Activated CD8-positive, alpha-beta memory T cell treated with anti-CD3 and anti-CD28 coated beads for 4 hours (primary cell): ENCODE measurements at regions not wholly inside any gene's neighbourhood (a gene's known extent, or its start where the extent isn't known, plus 50 kb on each side); places are given as distances from the start of the nearest gene placed in this dataset.
A peak's percentile ranks its signal among the peaks of the same experiment; 100 is the strongest.

Experiments used
- DNase-seq, 2 donors: peaks; one replicate each; pipeline ENCODE4 v3.0.0-alpha.2; 2020; ENCODE audit warnings: low read depth in 2 of 2

- DNase-seq, result no peak
Measured at GRCh38 chr5:8393240-8393639, 524.3 kb downstream of the MTRR start.

GRCh38 chr5:8394965-8395364 is 526.0 kb downstream of the MTRR start:
- DNase-seq, result no peak

- no peak for DNase-seq
Measured at GRCh38 chr5:8396246-8396645, 527.3 kb downstream of the MTRR start.

DNA sequence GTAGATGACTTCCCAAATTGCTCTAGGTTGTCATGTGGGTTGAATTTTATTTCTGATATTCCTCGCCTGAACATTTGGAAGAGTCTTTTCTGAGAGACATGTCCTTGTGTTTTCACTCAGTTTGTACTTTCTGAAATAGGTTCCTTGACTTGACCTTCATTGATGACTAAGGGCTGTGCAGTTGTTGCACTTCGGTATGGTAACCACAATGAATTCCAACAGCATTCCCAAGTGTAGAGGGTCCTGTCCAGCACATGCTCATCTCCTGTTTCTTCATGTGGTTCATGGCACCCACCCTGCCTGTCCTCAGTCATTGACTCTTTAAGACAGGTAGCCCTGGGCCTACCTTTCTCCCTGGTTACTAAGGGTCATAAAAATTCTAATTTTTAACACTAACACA is 527.8 kb downstream of the MTRR start:
- no peak for DNase-seq

DNA sequence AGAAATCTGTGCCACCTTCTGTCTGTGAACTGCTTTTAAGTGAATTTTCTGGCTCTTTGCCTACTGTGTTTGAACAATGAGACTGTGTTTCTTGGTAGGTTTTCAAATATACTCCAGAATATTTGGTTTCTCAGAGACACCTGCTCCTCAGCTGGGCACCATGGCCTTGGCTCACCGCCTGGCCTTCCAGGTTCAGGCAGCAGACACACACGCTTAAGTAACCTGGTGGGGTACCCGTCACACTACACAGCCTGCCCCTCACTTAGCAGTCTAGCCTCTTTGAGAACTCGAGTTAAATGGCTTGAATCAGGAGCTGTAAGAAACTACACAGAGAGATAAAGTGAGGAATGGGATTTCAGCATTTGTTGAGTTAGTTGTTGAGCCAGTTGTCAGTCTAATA is 530.5 kb downstream of the MTRR start:
- DNase-seq, result no peak

DNA sequence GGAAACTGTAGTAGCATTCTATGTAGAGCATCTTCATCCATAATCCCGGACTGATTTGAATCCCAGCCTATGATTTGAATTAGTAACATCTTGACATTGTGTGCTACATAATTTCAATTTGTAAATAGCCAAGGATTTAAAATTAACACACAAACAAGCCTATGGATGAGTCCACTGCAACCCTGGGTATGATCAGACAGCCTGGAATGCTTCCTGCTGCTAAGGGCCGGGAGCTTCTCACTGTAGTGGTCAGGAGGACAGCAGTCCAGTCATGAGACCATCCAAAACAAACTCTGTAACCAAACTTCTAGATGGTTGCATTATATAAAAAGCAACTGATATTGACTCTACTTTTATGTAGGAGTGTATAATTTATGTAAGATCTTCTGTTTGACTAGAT is 539.3 kb downstream of the MTRR start:
- DNase-seq, result no peak

DNA sequence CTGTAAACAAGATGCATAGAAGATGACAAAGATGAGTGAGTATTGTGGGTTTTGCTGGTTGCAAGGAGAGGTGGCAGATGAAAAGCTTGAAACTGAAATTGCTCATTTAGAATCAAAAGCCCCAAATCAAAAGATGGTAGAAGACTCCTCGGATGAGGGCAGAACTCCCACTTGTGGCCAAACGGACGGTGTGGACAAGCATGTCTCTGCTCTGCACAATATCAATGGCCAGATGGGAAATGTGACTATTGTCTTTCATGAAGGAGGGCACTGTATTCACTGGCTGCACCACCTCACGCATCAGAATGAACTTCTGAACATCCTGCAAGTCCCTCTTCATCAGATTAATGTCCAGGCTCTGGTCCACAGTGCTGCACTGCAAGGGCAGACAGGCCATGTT is 541.7 kb downstream of the MTRR start:
- DNase-seq, result no peak

GRCh38 chr5:8413975-8414374 is 545.0 kb downstream of the MTRR start:
- DNase-seq, result no peak

DNA sequence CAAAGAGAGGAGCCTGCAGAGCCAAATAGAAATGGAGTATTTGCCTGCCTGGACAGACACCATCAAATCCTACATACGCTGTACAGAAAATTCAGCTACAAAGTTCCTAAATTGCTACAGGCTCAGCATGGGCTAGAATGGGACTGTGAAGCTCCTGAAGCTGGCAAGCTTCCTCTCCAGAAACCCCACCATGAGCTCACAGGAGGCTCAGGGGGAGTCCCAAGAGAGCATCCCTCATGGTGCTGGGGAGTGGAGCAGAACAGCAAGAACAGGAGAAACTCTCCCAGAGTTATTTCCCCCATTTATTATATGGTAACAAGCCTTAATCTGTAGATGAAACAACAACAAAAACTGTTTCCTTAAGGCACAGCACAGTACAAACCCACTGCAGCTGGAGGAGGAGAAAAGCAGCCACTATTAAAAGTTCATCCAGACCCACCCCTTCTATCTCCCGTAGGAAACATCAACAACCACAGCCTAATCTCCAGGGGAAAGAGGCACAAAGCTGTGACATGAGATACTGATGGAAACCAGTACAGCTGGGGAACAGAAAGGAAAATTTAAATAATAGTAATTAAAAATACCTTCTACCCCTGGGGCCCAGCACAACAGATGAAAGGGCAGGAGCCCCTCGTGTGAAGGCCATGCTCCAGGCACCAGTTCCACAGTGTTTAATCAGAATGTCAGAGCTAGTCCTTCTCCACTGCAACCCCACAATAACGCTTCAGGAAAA is 548.5 kb downstream of the MTRR start:
- no peak for DNase-seq

DNA sequence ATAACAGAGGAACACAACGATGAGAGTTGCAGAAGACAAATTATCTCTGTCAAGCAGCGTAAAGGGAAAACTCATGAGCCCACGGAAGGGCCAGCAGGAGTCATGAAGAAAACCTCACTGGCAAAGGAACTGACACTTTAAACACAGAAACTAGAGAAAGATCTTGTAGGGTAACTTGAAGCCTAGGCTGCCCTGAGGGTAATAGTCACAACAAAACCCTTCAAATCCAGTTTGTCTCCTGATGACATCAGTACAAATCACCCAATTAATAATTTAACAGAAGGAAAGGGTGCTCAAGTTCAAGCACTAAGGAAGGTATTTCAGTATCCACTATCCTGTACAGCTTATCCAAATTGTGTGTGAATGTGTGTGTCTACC is 549.1 kb downstream of the MTRR start:
- no peak for DNase-seq

GRCh38 chr5:8429778-8430758 is 561.1 kb downstream of the MTRR start:
- no peak for DNase-seq

DNA sequence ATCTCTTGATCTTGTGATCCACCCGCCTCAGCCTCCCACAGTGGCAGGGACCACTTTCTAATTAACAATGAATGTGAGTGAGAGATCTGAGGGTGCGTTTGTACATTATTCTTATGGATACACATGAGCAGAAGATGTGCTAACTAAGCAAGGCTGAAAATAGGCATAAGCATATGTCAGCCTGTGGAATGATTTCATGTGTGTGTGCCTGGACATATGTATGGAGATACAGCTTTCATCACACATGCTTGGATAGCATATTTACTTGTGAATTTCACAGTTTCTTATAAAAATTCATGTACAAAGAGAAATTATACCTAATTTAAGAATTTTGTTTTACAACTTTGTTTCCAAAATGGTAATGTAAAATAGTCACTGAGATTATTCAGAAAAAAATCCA is 565.6 kb downstream of the MTRR start:
- DNase-seq, result no peak

- no peak for DNase-seq
Measured at GRCh38 chr5:8436924-8437323, 568.0 kb downstream of the MTRR start.

DNA sequence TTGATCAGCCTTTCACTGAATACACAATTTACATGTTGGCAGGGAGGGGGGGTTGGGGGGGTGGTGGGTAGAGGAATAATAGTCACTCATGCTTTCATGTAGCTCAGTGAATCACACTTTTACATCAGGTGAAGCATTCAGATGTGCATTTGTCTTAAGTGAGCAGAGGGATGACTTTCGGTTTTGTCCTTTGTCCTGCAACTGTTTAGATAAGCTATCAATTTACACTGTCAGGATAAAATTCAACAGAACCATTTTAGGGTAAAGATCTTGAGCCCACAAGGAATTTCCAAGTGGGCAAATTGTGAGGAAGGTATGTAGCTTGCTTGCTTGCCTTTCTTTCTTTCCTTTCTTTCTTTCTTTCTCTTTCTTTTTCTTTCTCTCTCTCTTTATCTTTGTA is 576.2 kb downstream of the MTRR start:
- no peak for DNase-seq

DNA sequence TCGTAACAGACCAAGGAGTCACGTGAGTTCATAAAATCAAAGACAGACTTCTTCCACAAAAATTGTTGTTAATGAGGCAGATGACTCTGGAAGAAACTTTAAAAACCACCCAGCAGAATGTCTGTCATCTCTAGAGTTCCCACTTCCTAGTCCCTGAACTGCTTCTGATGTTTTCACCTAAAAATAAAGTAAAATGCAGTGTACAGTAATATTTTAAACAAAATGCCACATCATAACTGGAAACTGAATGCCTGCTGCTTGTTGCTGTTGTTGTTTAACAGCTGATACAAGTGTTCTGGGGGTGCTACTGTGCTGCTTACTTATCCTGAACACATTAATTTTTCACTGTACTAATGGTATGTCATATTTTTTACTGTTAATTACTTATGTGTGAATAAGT is 577.2 kb downstream of the MTRR start:
- no peak for DNase-seq

DNA sequence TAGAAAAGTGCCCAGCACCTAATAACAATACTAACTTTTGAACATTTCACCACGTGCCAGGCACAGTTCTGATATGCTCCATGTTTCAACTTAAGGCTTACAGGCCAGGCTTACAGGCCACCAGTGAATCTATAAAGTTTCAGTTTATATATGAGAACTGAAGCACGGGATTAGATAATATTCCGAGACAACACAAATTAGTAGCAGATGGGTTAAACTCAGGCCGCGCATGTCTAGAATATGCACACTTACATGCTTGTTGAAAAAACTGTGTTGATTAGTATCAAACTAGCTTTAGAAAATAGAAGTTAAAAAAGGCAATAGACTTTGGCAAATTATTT is 587.9 kb downstream of the MTRR start:
- DNase-seq, result no peak

- peak; percentile 57 to 76 for DNase-seq
Measured at GRCh38 chr5:8457187-8458037, 588.5 kb downstream of the MTRR start.

GRCh38 chr5:8458038-8458383 is 589.1 kb downstream of the MTRR start:
- no peak for DNase-seq

- no peak for DNase-seq
Measured at GRCh38 chr5:8461543-8461942, 592.6 kb downstream of the MTRR start.

DNA sequence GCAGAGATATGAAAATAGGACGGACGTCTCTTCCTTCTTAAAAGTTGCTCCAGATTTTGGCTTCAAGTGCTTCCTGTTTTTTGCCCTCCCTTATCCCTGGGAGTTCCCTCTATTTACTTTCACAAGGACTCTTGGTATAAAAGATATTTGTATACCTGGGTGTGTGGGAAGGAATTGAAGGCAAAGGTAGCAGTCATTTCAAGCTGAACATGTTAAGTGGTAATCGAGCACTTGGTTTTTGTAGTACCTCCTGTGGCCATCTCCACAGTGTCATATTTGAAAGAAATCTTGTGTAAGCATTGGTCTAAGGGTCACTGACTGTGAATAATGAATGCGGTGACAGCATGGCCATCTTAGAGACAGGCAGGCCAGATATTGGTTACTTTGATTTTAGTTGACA is 593.6 kb downstream of the MTRR start:
- no peak for DNase-seq

DNA sequence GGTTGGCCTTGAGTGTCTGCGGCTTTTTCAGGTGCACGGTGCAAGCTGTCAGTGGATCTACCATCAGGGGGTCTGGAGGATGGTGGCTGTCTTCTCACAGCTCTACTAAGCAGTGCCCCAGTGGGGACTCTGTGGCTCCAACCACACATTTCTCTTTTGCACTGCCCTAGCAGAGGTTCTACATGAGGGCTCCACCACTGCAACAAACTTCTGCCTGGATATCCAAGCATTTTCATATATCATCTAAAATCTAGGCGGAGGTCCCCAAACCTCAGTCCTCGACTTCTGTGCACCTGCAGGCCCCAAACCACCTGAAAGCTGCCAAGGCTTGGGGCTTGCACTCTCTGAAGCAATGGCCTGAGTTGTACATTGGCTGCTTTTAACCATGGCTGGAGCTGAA is 601.5 kb downstream of the MTRR start:
- no peak for DNase-seq

GRCh38 chr5:8471581-8471980 is 602.6 kb downstream of the MTRR start:
- DNase-seq, result no peak
